Activated T-cell treated with anti-CD3 and anti-CD28 coated beads for 24 hours (primary cell): ENCODE measurements at regions not wholly inside any gene's neighbourhood (a gene's known extent, or its start where the extent isn't known, plus 50 kb on each side); places are given as distances from the start of the nearest gene placed in this dataset.

ENCODE experiments used
- DNase-seq: peaks from one replicate; pipeline ENCODE4 v3.0.0-alpha.2; 2020; ENCODE audit warnings: low read depth

GRCh38 chr18:78771496-78772359 is 207.9 kb upstream of the SALL3 start:
- DNase-seq = no peak

- no peak for DNase-seq
Measured at GRCh38 chr18:78772360-78773302, 207.0 kb upstream of the SALL3 start.

GRCh38 chr18:78773303-78773755 is 206.3 kb upstream of the SALL3 start:
- no peak for DNase-seq

DNA sequence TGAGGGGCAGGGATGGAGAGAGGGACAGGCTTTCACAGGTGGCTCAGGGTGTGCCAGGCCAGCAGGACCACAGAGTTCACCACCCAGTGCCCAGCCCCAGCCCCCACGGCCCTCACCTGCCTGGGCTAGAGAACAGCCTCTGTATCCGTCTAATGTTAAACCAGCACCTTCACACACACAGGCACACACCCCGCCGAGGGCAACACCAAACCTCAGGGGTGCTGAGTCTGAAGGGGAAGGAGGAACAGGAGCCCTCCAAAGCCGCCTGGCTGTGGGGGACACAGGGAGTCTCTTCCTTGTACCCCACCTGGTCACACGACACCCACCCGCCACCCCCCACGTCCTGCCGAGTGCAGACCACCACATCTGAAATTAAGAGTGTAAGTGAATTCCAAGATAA is 205.8 kb upstream of the SALL3 start:
- DNase-seq = no peak

DNA sequence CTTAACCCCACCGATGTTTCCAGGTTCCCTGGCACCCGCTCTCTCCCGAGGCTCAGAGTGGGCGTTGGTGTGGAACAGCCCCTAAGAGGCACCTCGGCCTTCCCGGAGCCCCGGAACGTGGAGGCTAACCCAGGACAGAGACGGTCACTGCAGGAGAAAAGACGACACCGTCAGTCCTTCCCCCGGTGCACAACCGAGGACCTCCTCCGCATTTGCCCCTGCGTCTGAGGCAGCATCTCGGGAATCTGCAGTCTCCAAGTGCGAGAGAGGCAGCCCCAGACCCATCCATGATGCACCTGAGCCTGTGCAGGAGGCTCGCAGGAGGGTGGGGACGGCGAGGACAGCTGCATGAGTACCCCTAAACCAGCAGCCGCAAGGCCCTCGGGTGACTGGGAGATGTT is 204.9 kb upstream of the SALL3 start:
- no peak for DNase-seq

GRCh38 chr18:78776151-78776550 is 203.5 kb upstream of the SALL3 start:
- DNase-seq = no peak

- DNase-seq = no peak
Measured at GRCh38 chr18:78776706-78777285, 202.8 kb upstream of the SALL3 start.

DNA sequence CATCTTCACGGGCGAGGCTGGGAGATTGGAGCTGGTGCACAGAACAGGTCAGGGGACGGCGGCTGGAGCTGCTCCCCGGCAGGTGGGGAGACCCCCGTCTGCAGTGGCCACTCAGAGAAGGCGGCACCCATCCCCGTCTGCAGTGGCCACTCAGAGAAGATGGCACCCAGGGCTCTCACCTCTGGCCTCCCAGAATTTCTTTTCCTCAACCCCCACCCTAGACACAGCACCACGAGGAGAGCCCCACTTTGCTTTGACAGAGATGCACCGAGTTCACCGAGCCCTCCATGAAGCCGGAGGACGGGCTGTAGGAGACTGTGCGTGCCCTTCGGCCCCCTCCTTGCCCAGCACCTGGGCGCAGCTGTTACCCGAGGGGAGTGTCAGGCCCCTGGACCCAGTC is 201.6 kb upstream of the SALL3 start:
- DNase-seq = no peak

- no peak for DNase-seq
Measured at GRCh38 chr18:78778651-78779050, 201.0 kb upstream of the SALL3 start.

DNA sequence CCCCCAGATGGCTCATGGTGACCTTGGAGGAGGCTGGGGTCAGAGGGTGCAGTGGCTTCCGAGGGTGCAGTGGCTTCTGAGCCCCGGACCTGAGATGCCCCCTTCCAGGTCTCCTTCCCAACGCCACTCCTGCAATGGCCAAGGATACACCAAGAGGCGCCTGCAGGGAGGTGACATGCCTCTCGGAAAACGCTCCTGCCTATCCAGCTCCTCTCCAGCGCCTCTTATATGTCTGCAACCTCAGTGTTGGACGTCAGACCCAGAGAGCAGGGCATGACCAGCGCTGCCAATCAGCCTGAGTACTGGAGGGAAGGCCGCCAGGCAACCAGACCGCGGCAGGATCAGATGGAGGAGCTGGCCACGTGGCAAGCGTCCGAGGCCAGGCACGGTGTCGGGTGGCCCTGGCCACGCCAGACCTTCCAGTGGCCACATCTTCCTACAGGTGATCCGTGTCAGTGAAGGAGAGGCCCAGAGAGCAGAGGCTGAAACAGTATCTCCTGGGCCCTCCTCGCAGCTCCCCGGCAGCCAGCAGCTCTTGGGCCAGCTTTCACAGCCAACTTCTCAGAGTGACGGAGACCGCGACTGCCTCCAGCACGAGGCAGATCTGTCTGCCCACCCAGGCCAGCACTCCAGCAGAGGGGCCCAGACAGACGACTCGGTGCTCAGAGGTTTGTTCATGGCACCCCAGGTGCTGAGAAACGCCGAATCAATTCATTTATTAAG is 199.5 kb upstream of the SALL3 start:
- DNase-seq = no peak

GRCh38 chr18:78780719-78781600 is 198.7 kb upstream of the SALL3 start:
- no peak for DNase-seq

DNA sequence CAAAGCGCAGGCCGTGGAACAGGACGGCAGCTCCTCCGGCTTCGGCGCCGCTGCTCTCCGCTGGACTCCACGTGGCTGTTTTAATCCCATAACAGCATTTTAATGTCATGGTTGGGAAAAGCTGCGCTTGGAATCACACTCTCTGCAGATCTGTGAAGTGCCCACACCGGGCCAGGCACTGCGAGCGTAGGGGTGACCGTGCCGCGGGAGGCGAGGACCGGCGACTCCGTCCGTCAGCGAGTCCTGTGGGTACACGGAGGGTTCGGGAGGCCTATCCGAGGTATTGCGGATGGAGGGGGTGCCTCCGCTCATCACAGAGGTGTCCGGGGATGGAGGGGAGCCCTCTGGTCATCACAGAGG is 198.0 kb upstream of the SALL3 start:
- DNase-seq = no peak

- DNase-seq = no peak
Measured at GRCh38 chr18:78782951-78783563, 196.6 kb upstream of the SALL3 start.

DNA sequence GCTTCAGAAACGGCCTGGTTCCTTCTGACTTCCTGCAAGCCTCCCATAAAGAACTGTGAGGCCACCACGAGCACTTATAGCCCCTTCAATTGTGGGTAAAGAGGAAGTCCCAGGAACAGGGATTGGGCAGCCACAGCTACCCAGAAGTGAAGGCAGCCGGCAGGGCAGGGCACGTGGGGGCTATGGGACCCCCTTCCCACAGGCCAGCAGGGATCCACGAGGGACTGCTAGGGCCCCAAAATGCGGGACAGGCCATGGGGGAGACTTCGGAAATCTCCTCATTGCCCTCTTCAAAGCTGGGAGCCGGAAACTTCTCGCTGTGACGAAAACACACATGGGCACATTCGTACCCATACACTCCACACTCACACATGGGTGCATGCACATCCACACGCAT is 196.1 kb upstream of the SALL3 start:
- no peak for DNase-seq

DNA sequence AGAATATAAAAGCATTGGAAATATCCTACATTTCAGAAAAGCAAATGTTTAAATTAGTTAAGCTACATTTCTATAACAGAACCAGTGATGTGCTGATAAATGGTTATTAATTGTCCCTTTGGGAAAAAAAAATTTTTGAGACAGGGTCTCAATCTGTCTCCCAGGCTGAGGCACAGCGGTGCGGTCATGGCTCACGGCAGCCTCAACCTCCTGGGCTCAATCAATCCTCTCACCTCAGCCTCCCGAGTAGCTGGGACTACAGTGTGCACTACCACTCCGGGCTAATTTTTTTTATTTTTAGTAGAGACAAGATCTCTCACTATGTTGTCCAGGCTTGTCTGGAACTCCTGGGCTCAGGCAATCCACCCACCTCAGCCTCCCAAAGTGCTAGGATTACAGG is 194.8 kb upstream of the SALL3 start:
- DNase-seq = no peak

DNA sequence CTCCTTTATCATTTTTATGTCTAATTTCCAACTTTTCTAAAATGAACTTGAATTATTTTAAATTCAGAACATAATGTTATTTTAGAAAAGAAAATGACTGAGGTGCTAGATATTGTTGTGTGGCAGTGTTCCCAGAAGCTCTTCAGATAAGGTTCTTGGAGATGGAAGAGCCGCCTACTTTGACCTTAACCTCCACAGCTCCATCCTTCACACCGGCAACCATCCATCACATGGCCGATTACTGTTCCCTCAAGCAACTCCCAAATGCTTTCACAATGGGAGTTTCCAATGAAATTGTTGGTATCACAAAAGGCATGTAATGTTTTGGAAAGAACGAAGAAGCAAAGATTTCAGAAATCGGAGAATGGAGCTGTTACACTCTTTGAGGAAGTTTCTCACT is 193.9 kb upstream of the SALL3 start:
- DNase-seq = no peak

DNA sequence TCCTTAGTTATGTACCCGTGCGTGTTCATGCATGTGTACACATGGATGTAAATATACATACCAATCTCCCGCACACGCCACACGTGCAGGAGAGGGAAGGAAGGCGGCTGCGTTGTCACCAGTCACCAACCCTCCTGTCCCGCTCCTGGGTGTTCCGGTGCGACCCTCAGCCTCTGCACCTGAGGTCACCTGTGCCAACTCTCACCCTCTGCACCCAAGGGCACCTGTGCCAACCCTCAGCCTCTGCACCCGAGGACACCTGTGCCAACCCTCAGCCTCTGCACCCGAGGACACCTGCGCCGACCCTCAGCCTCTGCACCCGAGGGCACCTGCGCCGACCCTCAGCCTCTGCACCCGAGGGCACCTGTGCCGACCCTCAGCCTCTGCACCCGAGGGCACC is 192.8 kb upstream of the SALL3 start:
- DNase-seq = no peak

GRCh38 chr18:78787751-78788150 is 191.9 kb upstream of the SALL3 start:
- no peak for DNase-seq

- DNase-seq = no peak
Measured at GRCh38 chr18:78788161-78788560, 191.5 kb upstream of the SALL3 start.

DNA sequence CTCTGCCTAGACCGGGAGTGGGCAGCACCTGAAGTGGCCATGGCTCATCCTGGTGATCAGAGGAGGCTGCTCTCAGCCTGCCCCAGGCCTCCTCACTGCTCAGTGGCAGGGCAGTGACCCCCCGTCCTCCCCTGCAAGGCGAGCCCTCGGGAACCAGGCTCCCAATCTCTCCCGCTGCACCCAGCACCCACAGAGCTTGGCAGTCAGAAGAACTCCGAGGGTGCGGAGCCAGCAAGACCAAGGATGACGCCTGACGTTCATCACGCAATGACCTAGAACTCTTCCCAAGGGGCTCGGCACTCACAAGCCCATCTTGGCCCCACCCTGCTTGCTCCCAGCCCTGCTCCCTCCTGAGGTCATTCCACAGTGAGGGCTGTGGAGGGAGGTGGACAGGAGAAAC is 189.8 kb upstream of the SALL3 start:
- no peak for DNase-seq

- DNase-seq = no peak
Measured at GRCh38 chr18:78790511-78790910, 189.1 kb upstream of the SALL3 start.
